ENCODE measurements at regions not wholly inside any gene's neighbourhood (a gene's known extent, or its start where the extent isn't known, plus 50 kb on each side); places are given as distances from the start of the nearest gene placed in this dataset.

DNA sequence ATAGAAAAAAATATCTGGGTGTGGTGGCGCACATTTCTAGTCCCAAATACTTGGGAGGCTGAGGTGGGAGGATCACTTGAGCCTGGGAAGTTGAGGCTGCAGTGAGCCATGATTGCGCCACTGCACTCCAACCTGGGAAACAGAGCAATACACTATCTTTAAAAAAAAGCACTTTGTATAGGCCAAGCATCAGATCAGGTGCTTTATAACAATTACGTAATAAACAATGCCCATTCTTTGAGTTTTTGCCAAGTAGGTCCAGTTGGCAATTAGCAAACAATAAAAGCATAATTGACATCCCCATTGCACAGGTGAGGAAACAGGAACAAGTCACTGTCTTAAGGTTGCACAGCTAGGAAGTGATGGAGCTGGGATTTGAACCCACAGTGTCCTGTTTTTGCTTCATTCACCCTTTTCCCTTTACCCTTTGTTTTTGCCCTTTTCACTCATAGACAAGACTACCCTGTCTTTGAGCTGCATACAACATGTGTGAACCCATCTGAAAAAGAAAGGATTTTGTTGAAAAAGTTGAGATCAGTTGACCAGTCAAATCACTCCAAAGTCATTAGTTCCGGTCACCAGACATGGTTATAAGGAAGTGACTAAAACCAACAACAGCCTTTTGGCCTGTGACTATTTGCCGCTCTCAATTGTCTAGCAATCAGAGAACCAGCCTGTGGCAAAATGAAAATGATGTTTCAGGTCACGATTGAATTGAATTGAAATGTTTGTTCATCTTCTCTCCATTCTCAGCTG lies 303.6 kb downstream of the TFAP2C start:
- no peak overlapping the region for H3K4me3 ChIP-seq (ENCODE audit: low read depth, low read length)
- TF ChIP-seq, protein P1, sequence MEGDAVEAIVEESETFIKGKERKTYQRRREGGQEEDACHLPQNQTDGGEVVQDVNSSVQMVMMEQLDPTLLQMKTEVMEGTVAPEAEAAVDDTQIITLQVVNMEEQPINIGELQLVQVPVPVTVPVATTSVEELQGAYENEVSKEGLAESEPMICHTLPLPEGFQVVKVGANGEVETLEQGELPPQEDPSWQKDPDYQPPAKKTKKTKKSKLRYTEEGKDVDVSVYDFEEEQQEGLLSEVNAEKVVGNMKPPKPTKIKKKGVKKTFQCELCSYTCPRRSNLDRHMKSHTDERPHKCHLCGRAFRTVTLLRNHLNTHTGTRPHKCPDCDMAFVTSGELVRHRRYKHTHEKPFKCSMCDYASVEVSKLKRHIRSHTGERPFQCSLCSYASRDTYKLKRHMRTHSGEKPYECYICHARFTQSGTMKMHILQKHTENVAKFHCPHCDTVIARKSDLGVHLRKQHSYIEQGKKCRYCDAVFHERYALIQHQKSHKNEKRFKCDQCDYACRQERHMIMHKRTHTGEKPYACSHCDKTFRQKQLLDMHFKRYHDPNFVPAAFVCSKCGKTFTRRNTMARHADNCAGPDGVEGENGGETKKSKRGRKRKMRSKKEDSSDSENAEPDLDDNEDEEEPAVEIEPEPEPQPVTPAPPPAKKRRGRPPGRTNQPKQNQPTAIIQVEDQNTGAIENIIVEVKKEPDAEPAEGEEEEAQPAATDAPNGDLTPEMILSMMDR (IDR thresholded peaks at IDR 0.05; ENCODE audit: insufficient read depth, low read depth, low read length, missing control alignments) = no peak
- DNase-seq (ENCODE audit: low read depth) = no peak

DNA sequence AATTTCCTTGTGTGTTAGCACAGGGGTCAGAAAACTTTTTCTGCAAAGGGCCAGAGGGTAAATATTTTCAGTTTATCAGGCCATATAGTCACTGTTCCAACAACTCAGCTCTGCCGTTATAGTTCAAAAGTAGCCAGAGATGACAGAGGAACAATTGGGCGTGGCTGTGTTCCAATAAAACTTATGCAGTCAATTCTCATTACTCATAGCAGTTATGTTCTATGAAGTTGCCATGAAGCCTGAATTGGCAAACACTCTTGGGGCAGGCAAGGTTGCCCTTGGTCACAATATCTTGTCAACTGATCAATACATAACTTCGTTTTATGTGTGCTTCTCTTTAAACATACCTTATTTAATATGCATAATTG lies 304.2 kb downstream of the TFAP2C start:
- DNase-seq (ENCODE audit: low read depth) = no peak
- TF ChIP-seq, protein P1 (IDR thresholded peaks at IDR 0.05; ENCODE audit: insufficient read depth, low read depth, low read length, missing control alignments) = no peak

DNA sequence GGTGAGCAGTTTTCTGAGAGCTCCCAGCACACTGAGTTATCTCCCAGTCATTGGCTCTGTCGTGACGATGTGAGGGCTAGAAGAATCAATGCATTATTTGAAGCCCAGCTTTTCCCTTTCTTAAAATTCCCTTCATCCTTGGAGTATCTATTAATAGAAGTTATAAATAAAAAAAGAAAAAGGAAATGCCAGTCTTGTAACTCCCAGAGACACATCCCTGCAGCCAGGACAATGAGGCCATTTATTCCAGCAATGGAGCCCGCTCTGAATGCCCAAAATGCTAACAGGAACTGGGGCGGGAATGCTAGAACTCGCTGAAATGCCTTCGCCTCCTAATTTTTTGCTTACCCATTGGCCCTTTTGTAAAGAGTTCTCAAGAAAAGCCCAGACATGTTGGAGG lies 305.8 kb downstream of the TFAP2C start:
- TF ChIP-seq, protein P1 (IDR thresholded peaks at IDR 0.05; ENCODE audit: insufficient read depth, low read depth, low read length, missing control alignments) = no peak
- DNase-seq (ENCODE audit: low read depth) = no peak
- H3K4me3 ChIP-seq (ENCODE audit: low read depth, low read length) = no peak overlapping the region

More for the DNA sequence above, 304.2 kb downstream of the TFAP2C start:
- no peak overlapping the region for H3K4me3 ChIP-seq (ENCODE audit: low read depth, low read length)

DNA sequence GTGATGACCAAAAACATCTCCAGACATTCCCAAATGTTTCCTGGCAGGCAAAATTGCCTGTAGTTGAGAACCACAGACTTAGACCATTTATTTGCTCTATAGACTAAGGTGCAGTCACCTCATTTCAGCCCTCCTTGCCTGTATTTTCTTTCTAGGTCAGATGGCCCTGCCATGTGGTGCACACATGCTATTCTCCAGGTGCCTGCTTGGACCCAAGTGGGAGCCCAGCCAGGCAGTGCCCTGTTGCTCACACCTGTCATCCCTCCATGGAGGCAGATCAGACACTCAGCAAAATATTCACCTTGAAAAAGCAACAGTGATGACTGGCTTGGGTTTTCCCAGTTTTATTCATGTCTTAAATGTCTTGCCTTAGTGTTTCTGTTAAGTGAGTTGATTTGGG lies 311.4 kb downstream of the TFAP2C start:
- TF ChIP-seq, protein P1 (IDR thresholded peaks at IDR 0.05; ENCODE audit: insufficient read depth, low read depth, low read length, missing control alignments) = no peak
- H3K4me3 ChIP-seq (ENCODE audit: low read depth, low read length) = no peak overlapping the region
- no peak for DNase-seq (ENCODE audit: low read depth)

DNA sequence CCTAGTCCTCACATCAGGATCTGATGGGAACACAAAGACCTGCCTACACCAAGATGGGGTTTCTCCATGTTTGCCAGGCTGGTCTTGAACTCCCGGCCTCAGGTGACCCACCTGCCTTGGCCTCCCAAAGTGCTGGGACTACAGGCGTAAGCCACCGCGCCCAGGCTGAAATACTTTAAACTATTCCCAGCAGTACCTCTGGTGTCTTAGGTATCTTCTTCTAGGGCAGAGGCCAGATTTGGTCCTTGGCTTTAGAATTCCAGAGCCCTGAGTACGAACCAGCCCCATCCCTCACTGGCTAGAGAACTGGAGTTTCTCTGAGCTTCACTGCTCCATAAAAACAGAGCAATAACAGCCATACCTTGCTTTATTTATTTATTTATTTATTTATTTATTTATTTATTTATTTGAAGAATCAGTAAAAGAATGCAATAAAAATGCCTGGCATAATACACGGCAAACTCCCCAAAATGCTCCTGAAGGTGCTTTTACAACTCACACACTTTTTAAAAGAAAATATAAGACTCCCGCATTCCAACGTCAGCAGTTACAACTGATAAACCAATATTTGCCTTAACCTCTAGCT lies 312.1 kb downstream of the TFAP2C start:
- DNase-seq (ENCODE audit: low read depth) = no peak
- H3K4me3 ChIP-seq (ENCODE audit: low read depth, low read length) = no peak overlapping the region
- TF ChIP-seq, protein P1 (IDR thresholded peaks at IDR 0.05; ENCODE audit: insufficient read depth, low read depth, low read length, missing control alignments) = no peak

DNA sequence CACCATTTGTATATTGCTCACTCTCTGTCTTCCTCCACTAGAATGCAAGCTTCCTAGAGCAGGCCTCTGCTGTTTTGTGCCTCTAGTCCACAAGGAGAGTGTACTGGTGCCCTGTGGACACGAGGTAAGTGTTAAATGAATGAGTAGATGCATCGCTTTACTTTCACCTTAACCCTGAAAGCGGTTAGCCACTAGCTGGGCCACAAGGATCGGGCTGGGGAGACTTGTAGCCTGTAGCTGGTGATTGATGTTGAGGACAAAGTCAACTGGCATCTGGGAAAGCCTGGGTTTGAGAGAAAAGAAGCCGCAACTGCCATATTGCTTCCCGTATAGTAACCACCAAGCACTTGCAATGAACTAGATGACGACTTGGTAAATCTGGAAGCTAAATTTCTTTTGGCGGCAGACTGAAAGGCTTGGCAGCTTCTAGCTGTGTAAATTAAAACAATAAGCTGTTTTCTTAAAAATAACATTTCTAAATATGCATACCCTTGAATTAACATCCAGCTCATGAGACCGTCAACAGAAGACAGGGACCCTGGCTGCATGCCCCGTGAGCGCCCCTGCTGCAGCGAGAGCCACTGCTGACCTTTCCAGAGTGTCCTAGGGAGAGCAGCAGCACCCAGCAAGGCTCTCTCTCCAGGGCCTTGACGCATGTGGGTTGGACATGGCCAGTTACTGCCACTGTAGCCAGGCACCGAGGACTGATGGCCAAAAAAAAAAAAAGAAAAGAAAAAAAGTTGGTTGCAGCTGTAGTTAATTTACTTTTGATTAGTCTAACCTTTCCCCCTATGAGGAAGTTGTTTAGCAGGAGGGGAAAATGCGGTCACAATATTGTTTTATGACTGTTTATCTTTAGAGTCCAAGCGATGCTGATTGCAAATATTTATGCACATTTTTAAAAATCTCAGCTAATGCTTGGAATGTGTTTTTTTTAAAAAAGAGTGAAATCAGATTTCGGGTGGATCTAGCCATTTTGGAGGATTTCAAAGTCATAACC lies 315.1 kb downstream of the TFAP2C start:
- TF ChIP-seq, protein P1 (IDR thresholded peaks at IDR 0.05; ENCODE audit: insufficient read depth, low read depth, low read length, missing control alignments) = no peak
- DNase-seq (ENCODE audit: low read depth) = no peak
- no peak overlapping the region for H3K4me3 ChIP-seq (ENCODE audit: low read depth, low read length)
